ENCODE measurements at regions not wholly inside any gene's neighbourhood (a gene's known extent, or its start where the extent isn't known, plus 50 kb on each side); places are given as distances from the start of the nearest gene placed in this dataset.

GRCh38 chr1:29821605-29822004 lies 585.3 kb downstream of the PTPRU start:
- TF ChIP-seq YY1 (IDR thresholded peaks at IDR 0.05) (no peak), TAF1 (conservative IDR thresholded peaks at IDR 0.05) (no peak), NR2F2 (IDR thresholded peaks at IDR 0.05) (no peak), RAD21 (IDR thresholded peaks at IDR 0.05) (no peak), JUND (IDR thresholded peaks at IDR 0.05) (no peak), ZBTB33 (IDR thresholded peaks at IDR 0.05) (no peak), FOXA1 (IDR thresholded peaks at IDR 0.05) (no peak)
- TF ChIP-seq, protein P1, sequence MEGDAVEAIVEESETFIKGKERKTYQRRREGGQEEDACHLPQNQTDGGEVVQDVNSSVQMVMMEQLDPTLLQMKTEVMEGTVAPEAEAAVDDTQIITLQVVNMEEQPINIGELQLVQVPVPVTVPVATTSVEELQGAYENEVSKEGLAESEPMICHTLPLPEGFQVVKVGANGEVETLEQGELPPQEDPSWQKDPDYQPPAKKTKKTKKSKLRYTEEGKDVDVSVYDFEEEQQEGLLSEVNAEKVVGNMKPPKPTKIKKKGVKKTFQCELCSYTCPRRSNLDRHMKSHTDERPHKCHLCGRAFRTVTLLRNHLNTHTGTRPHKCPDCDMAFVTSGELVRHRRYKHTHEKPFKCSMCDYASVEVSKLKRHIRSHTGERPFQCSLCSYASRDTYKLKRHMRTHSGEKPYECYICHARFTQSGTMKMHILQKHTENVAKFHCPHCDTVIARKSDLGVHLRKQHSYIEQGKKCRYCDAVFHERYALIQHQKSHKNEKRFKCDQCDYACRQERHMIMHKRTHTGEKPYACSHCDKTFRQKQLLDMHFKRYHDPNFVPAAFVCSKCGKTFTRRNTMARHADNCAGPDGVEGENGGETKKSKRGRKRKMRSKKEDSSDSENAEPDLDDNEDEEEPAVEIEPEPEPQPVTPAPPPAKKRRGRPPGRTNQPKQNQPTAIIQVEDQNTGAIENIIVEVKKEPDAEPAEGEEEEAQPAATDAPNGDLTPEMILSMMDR (IDR thresholded peaks at IDR 0.05; ENCODE audit: low read depth, low read length, missing input control) = no peak
- TF ChIP-seq, protein P2, sequence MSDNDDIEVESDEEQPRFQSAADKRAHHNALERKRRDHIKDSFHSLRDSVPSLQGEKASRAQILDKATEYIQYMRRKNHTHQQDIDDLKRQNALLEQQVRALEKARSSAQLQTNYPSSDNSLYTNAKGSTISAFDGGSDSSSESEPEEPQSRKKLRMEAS (IDR thresholded peaks at IDR 0.05) = no peak
- TF ChIP-seq, protein P3, sequence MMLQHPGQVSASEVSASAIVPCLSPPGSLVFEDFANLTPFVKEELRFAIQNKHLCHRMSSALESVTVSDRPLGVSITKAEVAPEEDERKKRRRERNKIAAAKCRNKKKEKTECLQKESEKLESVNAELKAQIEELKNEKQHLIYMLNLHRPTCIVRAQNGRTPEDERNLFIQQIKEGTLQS (IDR thresholded peaks at IDR 0.05) = no peak
- TF ChIP-seq, protein P4, sequence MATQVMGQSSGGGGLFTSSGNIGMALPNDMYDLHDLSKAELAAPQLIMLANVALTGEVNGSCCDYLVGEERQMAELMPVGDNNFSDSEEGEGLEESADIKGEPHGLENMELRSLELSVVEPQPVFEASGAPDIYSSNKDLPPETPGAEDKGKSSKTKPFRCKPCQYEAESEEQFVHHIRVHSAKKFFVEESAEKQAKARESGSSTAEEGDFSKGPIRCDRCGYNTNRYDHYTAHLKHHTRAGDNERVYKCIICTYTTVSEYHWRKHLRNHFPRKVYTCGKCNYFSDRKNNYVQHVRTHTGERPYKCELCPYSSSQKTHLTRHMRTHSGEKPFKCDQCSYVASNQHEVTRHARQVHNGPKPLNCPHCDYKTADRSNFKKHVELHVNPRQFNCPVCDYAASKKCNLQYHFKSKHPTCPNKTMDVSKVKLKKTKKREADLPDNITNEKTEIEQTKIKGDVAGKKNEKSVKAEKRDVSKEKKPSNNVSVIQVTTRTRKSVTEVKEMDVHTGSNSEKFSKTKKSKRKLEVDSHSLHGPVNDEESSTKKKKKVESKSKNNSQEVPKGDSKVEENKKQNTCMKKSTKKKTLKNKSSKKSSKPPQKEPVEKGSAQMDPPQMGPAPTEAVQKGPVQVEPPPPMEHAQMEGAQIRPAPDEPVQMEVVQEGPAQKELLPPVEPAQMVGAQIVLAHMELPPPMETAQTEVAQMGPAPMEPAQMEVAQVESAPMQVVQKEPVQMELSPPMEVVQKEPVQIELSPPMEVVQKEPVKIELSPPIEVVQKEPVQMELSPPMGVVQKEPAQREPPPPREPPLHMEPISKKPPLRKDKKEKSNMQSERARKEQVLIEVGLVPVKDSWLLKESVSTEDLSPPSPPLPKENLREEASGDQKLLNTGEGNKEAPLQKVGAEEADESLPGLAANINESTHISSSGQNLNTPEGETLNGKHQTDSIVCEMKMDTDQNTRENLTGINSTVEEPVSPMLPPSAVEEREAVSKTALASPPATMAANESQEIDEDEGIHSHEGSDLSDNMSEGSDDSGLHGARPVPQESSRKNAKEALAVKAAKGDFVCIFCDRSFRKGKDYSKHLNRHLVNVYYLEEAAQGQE (IDR thresholded peaks at IDR 0.05) = no peak
